ENCODE measurements at regions not wholly inside any gene's neighbourhood (a gene's known extent, or its start where the extent isn't known, plus 50 kb on each side); places are given as distances from the start of the nearest gene placed in this dataset.
"Not testable (repeated sequence)": the region's sequence is repeated elsewhere in the genome, so short reads cannot be mapped to it uniquely, and the experiment has no call there.

DNA sequence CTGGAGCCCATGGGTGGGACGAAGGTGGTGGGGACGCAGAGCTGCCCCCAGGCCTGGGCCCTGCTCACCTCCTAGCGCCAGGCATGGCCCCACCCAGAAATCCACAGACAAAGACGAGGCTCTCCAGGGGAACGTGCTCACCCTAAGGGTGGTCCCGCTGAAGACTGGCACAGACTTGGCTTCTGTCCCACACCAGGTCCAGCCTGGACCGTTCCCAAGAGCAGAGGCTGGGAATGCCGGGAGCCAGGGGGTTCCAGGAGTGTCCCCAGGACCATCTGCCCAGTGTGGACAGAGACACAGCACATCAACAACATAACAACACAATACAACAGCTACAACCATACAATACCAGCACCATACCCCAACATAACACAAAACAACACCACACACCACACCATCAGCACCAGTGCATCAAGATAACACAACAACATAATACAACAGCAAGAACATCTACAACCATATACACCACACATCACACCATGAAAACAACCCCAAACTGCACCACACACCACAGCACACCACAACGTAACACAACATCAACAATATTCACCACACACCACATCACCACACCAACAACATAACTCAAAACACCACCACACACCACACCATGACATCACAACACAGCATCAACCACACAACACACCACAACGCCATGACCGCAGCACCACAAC is 329.6 kb downstream of the ADGRD1 start:
- peak; percentile 2 to 4 for DNase-seq
- Histone ChIP-seq H3K4me1 (no peaks in the 10 kb centered on the region), H3K27me3 (no peaks in the 10 kb centered on the region), H3K36me3 (no peaks in the 10 kb centered on the region), H3K27ac (no peak overlapping the region), H3K9me3 (no peaks in the 10 kb centered on the region), H3K4me3 (no peak overlapping the region)
- intact Hi-C loops (cut with DNase I; ENCODE audit: low total_unique reads): no loop called here
- no peak for TF ChIP-seq POLR2A (IDR thresholded peaks at IDR 0.05)
- TF ChIP-seq, protein P1, sequence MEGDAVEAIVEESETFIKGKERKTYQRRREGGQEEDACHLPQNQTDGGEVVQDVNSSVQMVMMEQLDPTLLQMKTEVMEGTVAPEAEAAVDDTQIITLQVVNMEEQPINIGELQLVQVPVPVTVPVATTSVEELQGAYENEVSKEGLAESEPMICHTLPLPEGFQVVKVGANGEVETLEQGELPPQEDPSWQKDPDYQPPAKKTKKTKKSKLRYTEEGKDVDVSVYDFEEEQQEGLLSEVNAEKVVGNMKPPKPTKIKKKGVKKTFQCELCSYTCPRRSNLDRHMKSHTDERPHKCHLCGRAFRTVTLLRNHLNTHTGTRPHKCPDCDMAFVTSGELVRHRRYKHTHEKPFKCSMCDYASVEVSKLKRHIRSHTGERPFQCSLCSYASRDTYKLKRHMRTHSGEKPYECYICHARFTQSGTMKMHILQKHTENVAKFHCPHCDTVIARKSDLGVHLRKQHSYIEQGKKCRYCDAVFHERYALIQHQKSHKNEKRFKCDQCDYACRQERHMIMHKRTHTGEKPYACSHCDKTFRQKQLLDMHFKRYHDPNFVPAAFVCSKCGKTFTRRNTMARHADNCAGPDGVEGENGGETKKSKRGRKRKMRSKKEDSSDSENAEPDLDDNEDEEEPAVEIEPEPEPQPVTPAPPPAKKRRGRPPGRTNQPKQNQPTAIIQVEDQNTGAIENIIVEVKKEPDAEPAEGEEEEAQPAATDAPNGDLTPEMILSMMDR (IDR thresholded peaks at IDR 0.05): no peak

DNA sequence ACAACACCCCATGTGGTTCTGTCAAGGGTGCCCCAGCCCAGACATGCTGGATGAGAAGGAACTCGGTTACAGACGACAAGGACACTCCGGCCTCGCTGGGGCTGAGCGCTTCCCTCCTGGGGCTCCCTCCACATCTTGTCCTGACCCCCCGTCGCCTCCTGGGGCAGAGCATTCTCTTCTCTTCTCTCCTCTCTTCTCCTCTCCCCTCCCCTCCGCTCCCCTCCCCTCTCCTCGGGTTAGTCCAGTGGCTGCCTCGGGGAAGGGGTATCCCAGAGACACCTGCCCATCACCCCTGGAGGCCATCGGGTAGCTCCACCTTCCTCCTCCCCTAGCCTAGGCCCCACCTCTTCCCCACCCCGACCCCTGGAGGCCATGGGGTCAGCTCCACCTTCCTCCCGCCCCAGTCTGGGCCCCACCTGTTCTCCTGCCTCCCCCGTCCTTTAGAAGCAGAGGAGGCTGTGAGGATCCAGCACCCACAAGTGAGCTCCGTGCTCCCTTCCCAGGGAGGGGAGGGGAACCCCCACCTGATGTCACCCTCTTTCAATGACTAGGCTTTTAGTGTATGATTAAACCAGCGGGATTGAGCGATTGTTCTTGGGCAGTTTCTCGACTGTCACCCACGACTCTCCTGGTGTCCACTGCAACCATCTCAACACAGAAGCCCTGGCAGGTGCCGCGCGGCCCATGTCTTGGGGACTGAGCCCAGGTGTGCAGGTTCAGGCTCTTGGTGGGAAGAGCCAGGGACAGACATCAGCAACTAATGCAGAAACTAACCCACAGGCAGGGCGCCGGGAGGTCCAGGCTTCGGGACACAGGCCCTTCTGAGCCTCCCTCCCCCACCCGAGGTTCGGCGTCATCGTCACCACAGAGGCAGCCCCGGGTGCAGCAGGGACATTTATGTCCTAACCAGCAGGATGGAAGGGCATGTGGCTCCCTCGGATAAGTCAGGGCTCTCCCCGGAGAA is 330.4 kb downstream of the ADGRD1 start:
- intact Hi-C loops (cut with DNase I; ENCODE audit: low total_unique reads); H3K9me3 ChIP-seq; H3K27ac ChIP-seq; H3K4me3 ChIP-seq; H3K4me1 ChIP-seq; H3K36me3 ChIP-seq; H3K27me3 ChIP-seq: not testable (repeated sequence)
- peak; percentile 5 to 9 for DNase-seq

DNA sequence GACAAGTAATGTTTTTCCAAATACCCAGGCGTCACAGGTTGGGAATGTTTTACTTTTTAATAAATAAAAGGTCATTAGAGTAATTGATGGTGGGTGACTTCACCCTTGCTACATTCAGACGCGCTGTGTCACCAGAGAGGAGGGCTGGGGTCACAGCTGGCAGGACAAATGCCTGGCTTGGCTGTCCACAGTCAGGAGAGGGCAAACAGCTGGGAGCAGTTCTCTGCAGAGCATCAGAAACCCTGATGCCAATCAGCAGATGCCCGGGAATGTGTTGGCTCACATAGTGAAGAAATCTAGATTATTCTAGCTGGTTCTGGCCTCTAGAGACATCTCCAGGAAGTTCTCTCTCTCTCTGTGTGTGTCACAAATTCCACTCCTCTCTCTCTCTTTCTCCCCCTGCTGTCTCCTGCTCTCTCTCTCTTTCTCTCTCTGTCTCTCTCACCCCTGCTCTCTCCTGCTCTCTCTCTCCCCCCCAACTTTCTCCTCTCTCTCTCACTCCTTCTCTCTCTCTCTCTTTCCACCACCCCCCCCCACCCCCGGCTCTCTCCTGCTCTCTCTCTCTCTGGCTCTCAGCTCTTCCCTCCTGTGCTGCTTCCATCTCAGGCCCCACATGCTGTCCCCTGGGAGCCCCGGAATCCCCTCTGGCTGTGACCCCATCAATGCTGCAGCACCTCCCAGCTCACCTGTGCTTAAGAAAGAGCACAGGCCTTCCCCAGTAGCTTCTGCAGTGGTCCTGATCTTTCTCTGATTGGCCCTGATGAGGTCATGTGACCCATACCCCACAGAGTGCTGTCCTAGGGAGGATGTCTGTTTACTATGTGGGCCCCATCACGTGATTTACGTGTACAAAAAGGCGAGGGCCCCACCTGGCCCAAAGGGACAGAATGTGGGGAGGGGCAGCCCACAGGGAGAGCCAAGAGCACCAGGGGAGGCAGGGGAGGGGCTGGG is 331.5 kb downstream of the ADGRD1 start:
- H3K4me1 ChIP-seq; H3K4me3 ChIP-seq; intact Hi-C loops (cut with DNase I; ENCODE audit: low total_unique reads); H3K27me3 ChIP-seq; H3K9me3 ChIP-seq; H3K27ac ChIP-seq; H3K36me3 ChIP-seq: not testable (repeated sequence)
- peak; percentile 1 to 5 for DNase-seq

DNA sequence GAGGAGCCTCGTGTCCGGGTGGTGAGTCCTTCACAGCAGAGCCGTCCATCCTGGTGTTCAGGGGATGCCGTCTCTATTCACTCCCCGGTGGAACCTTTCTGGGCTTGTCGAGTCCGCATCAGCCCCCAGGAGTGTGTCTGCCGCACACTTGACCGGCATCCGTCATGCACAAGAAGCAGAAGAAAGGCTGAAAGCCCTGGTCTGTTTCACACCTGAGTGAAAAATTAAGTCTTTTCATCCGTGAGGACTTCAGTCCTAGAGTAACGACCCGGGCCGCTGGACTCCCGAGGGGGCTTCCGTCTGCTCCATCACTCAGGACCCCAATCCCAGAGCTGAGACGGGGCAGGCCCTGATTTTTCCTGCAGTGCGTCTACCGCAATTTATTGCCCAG is 332.2 kb downstream of the ADGRD1 start:
- H3K4me1 ChIP-seq; intact Hi-C loops (cut with DNase I; ENCODE audit: low total_unique reads); DNase-seq: not testable (repeated sequence)

DNA sequence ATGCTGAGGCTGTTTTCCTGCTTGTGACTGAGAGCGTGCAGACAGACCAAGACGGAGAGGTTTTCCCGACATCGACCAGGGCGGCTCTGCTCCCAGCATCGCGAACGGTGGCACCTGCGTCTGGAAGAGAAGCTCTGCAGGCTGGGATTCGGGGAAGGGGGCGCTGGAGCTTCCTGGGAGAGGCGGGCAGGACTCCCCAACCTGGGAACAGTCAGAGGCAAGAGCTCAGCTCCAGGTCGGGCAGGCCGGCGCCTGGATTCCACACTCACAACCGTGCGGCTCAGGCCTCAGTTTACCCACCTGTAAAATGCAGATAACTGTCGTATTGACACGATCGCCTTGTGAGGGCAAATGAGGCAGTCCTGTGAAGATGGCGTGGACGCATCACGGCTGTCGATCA is 332.6 kb downstream of the ADGRD1 start:
- DNase-seq; H3K27ac ChIP-seq; H3K36me3 ChIP-seq; H3K27me3 ChIP-seq; H3K9me3 ChIP-seq; H3K4me3 ChIP-seq; H3K4me1 ChIP-seq; intact Hi-C loops (cut with DNase I; ENCODE audit: low total_unique reads): not testable (repeated sequence)

More for the DNA sequence above, 332.2 kb downstream of the ADGRD1 start:
- not testable (repeated sequence) for H3K4me3 ChIP-seq, H3K36me3 ChIP-seq, H3K27ac ChIP-seq, H3K9me3 ChIP-seq, H3K27me3 ChIP-seq

DNA sequence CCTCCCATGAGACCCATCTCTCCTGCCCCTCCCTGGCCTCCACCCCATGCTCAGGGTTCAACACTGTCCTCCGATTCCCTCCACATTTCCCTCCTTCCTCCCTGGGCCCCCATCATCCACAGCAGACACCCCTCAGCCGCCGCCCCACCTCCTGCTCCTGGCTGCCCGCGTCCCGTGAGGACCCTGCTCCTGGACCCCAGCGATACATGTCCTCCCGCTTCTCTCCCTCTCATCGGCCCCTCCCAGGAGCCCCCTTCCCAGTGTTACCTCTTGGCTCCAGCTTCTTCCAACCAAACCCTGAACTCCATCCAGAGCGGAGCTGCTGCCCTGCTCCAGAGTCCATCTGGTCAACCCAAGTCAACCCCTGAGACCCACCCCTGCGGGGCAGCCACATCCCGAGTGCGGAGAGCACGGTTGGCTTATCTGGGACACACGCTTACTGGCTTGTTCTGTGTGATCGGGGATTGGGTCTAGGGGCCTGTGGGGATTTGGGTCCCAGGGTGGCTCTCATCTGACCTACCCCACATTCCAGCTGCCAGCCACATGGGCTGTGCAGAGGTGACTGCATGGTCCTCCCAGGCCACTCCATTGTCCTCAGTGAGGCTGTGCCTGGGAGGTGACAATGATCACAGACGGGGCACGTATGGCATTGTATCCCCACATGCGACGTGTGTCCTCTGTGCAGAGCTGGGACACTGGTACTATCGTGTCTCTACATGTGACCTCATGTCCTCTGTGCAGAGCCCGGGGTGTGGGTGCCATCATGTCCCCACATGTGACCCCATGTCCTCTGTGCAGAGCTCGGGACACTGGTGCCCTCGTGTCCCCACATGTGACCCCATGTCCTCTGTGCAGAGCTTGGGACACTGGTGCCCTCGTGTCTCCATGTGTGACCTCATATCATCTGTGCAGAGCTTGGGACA is 333.6 kb downstream of the ADGRD1 start:
- intact Hi-C loops (cut with DNase I; ENCODE audit: low total_unique reads): no loop called here
- no peaks in the 10 kb centered on the region for H3K27me3 ChIP-seq
- H3K4me3 ChIP-seq: no peak overlapping the region
- H3K4me1 ChIP-seq: no peaks in the 10 kb centered on the region
- peak; percentile 4 to 10 for DNase-seq
- no peaks in the 10 kb centered on the region for H3K36me3 ChIP-seq
- H3K27ac ChIP-seq: no peak overlapping the region
- TF ChIP-seq, protein P1 (IDR thresholded peaks at IDR 0.05): no peak
- no peak for TF ChIP-seq POLR2A (IDR thresholded peaks at IDR 0.05)
- no peaks in the 10 kb centered on the region for H3K9me3 ChIP-seq

All from uterus (tissue), 3 donors.